ENCODE measurements at regions not wholly inside any gene's neighbourhood (a gene's known extent, or its start where the extent isn't known, plus 50 kb on each side); places are given as distances from the start of the nearest gene placed in this dataset.
A peak's percentile ranks its signal among the peaks of the same experiment; 100 is the strongest.

GRCh38 chr3:30156586-30157498, 449.6 kb upstream of the TGFBR2 start:
- no peak for TF ChIP-seq POLR2A (IDR thresholded peaks at IDR 0.05)
- no peak for TF ChIP-seq CTCF (IDR thresholded peaks at IDR 0.05)
- H3K36me3 ChIP-seq: no peaks in the 10 kb centered on the region
- H3K27me3 ChIP-seq: no peaks in the 10 kb centered on the region
- WGBS, 2 donors: 80 to 85% methylated on average over 4 of the region's 4 CpGs
- no peaks in the 10 kb centered on the region for H3K9me3 ChIP-seq
- DNase-seq: no peak
- H3K27ac ChIP-seq: no peak overlapping the region
- H3K4me1 ChIP-seq: peaks cover 7 to 9% of the 10 kb centered on the region in 2 donors
- intact Hi-C loops (cut with DNase I): no loop called here
- H3K4me3 ChIP-seq (replicated peaks in 1 of 3): no peak overlapping the region

GRCh38 chr3:30161375-30161774, 445.0 kb upstream of the TGFBR2 start:
- intact Hi-C loops (cut with DNase I): no loop called here
- Histone ChIP-seq H3K27me3 (no peaks in the 10 kb centered on the region), H3K4me1 (peaks cover 7 to 9% of the 10 kb centered on the region in 2 donors), H3K36me3 (no peaks in the 10 kb centered on the region), H3K27ac (peak overlapping the region in 1 of 3 donors; percentile 35), H3K4me3 (replicated peaks in 1 of 3) (no peak overlapping the region), H3K9me3 (no peaks in the 10 kb centered on the region)
- peak in 1 of 6 experiments; percentile 12 for TF ChIP-seq CTCF (IDR thresholded peaks at IDR 0.05)
- TF ChIP-seq POLR2A (IDR thresholded peaks at IDR 0.05): no peak
- 26 to 36% methylated on average over 6 of the region's 6 CpGs for WGBS, 2 donors
- peak; percentile 32 to 46 for DNase-seq

- TF ChIP-seq POLR2A (IDR thresholded peaks at IDR 0.05): no peak
- no peak for TF ChIP-seq CTCF (IDR thresholded peaks at IDR 0.05)
- H3K36me3 ChIP-seq: no peaks in the 10 kb centered on the region
- 91 to 95% methylated on average over 3 of the region's 3 CpGs for WGBS, 2 donors
- intact Hi-C loops (cut with DNase I): no loop called here
- H3K4me1 ChIP-seq: peaks cover 7 to 9% of the 10 kb centered on the region in 2 donors
- no peak overlapping the region for H3K27ac ChIP-seq
- no peak overlapping the region for H3K4me3 ChIP-seq (replicated peaks in 1 of 3)
- no peaks in the 10 kb centered on the region for H3K9me3 ChIP-seq
- DNase-seq: no peak
- no peaks in the 10 kb centered on the region for H3K27me3 ChIP-seq
These were observed 443.8 kb upstream of the TGFBR2 start for GRCh38 chr3:30162579-30162978.

GRCh38 chr3:30166535-30166934, 439.9 kb upstream of the TGFBR2 start:
- Histone ChIP-seq H3K4me1 (peaks cover 2 to 3% of the 10 kb centered on the region in 2 donors), H3K27ac (no peak overlapping the region), H3K9me3 (no peaks in the 10 kb centered on the region), H3K36me3 (no peaks in the 10 kb centered on the region), H3K27me3 (no peaks in the 10 kb centered on the region), H3K4me3 (replicated peaks in 1 of 3) (no peak overlapping the region)
- intact Hi-C loops (cut with DNase I): no loop called here
- DNase-seq: no peak
- 78 to 93% methylated on average over 4 of the region's 4 CpGs for WGBS, 2 donors
- TF ChIP-seq POLR2A (IDR thresholded peaks at IDR 0.05) (no peak), CTCF (IDR thresholded peaks at IDR 0.05) (no peak)

GRCh38 chr3:30167541-30168011, 438.8 kb upstream of the TGFBR2 start:
- intact Hi-C loops (cut with DNase I): no loop called here
- H3K36me3 ChIP-seq: no peaks in the 10 kb centered on the region
- H3K27me3 ChIP-seq: no peaks in the 10 kb centered on the region
- no peaks in the 10 kb centered on the region for H3K4me1 ChIP-seq
- TF ChIP-seq POLR2A (IDR thresholded peaks at IDR 0.05): no peak
- no peak for TF ChIP-seq CTCF (IDR thresholded peaks at IDR 0.05)
- no peak for DNase-seq
- no peak overlapping the region for H3K4me3 ChIP-seq (replicated peaks in 1 of 3)
- no peaks in the 10 kb centered on the region for H3K9me3 ChIP-seq
- WGBS, 2 donors: 72 to 77% methylated on average over 3 of the region's 3 CpGs
- no peak overlapping the region for H3K27ac ChIP-seq
